ENCODE measurements at regions not wholly inside any gene's neighbourhood (a gene's known extent, or its start where the extent isn't known, plus 50 kb on each side); places are given as distances from the start of the nearest gene placed in this dataset.

DNA sequence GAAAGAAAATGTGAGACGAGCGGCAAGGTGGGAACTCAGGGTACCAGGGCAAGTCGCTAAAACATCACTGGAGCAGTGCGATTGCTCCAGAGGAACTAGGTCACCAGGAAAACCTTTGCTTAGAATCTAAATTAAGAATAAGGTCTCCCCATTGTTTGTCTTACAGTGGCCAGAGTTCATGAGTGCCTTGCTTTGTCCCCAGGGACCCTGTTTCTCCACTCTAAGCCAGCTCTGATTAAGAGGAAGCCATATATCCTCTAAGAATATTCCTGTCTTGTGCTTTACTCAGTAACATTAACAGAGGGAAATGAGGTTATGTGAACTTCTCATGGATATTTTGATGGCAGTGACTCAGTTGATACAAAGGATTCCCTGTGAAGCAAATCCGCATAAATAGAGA lies 305.8 kb downstream of the CD83 start:
- Histone ChIP-seq H3K27ac (no peak overlapping the region), H3K36me3 (no peaks in the 10 kb centered on the region), H3K4me1 (no peaks in the 10 kb centered on the region), H3K4me3 (no peak overlapping the region), H3K27me3 (no peaks in the 10 kb centered on the region), H3K9me3 (no peaks in the 10 kb centered on the region)
- TF ChIP-seq POLR2AphosphoS5 (IDR thresholded peaks at IDR 0.05; ENCODE audit: insufficient read depth in 1 of 2, low read depth in 1 of 2): peak in 1 of 2 donors; percentile 40
- TF ChIP-seq, protein P1, sequence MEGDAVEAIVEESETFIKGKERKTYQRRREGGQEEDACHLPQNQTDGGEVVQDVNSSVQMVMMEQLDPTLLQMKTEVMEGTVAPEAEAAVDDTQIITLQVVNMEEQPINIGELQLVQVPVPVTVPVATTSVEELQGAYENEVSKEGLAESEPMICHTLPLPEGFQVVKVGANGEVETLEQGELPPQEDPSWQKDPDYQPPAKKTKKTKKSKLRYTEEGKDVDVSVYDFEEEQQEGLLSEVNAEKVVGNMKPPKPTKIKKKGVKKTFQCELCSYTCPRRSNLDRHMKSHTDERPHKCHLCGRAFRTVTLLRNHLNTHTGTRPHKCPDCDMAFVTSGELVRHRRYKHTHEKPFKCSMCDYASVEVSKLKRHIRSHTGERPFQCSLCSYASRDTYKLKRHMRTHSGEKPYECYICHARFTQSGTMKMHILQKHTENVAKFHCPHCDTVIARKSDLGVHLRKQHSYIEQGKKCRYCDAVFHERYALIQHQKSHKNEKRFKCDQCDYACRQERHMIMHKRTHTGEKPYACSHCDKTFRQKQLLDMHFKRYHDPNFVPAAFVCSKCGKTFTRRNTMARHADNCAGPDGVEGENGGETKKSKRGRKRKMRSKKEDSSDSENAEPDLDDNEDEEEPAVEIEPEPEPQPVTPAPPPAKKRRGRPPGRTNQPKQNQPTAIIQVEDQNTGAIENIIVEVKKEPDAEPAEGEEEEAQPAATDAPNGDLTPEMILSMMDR (IDR thresholded peaks at IDR 0.05): no peak
- DNase-seq (ENCODE audit: extremely low spot score in 2 of 2): peak in 1 of 2 donors; percentile 11
- intact Hi-C loops (cut with DNase I): no loop called here

DNA sequence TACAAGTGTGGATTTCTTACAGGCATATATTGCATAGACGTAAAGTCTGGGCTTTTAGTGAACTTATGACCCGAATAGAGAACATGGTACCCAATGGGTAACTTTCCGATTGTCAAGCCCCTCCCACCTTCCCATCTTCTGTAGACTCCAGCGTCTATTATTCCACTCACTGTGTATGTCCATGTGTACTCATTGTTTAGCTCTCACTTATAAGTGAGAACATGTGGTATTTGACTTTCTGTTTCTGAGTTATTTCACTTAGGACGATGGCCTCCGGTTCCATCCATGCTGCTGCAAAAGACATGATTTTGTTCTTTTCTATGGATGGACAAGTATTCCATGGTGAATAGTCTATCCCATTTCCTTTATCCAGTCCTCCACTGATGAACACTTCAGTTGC lies 306.4 kb downstream of the CD83 start:
- H3K27me3 ChIP-seq: no peaks in the 10 kb centered on the region
- intact Hi-C loops (cut with DNase I): no loop called here
- H3K9me3 ChIP-seq: no peaks in the 10 kb centered on the region
- no peaks in the 10 kb centered on the region for H3K4me1 ChIP-seq
- no peak for DNase-seq (ENCODE audit: extremely low spot score in 2 of 2)
- no peak overlapping the region for H3K4me3 ChIP-seq
- TF ChIP-seq, protein P1 (IDR thresholded peaks at IDR 0.05): no peak
- TF ChIP-seq POLR2A (IDR thresholded peaks at IDR 0.05): no peak
- TF ChIP-seq POLR2AphosphoS5 (IDR thresholded peaks at IDR 0.05; ENCODE audit: insufficient read depth in 1 of 2, low read depth in 1 of 2): no peak
- no peak overlapping the region for H3K27ac ChIP-seq
- H3K36me3 ChIP-seq: no peaks in the 10 kb centered on the region

DNA sequence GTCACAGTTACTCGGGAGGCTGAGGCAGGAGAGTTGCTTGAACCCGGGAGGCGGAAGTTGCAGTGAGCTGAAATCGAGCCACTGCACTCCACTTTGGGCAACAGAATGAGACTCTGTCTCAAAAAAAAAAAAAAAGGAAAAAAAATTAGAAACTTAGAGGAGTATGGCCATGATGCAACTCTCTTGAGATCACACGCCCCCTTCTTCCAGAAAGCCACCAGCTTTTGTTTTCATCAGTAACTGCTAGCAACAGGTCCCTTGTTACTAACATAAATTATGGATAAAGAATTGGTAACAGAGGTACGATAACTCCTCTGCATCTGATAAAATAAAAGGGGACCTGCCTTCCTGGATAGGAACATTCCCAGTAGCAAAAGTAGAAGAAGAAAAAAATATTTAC lies 308.2 kb downstream of the CD83 start:
- H3K4me3 ChIP-seq: no peak overlapping the region

DNA sequence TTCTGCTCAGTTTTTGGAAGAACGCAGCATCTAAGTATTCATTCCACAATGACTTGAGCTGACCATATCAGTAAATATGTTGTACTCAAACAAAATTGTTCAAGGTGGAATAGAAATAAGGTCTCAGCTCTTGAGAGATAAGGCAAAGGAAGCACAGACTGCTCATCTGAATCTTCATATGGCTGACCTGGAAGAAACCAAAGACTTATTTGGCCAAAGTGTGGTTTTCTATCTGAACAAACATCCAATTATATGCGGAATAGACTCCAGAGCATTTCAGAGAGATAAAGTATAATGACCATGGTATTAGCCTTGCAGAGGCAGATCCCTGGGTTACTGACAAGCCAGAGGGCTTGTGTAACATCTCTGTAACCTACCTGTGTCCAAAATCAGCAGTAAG lies 308.7 kb downstream of the CD83 start:
- no peak overlapping the region for H3K4me3 ChIP-seq
- no peaks in the 10 kb centered on the region for H3K4me1 ChIP-seq
- no peak for DNase-seq (ENCODE audit: extremely low spot score in 2 of 2)
- TF ChIP-seq, protein P1 (IDR thresholded peaks at IDR 0.05): no peak
- TF ChIP-seq POLR2A (IDR thresholded peaks at IDR 0.05): no peak
- TF ChIP-seq POLR2AphosphoS5 (IDR thresholded peaks at IDR 0.05; ENCODE audit: insufficient read depth in 1 of 2, low read depth in 1 of 2): no peak
- H3K36me3 ChIP-seq: no peaks in the 10 kb centered on the region
- no peaks in the 10 kb centered on the region for H3K27me3 ChIP-seq
- intact Hi-C loops (cut with DNase I): no loop called here
- H3K27ac ChIP-seq: no peak overlapping the region
- H3K9me3 ChIP-seq: no peaks in the 10 kb centered on the region

More for the DNA sequence above, 308.2 kb downstream of the CD83 start:
- Histone ChIP-seq H3K27me3 (no peaks in the 10 kb centered on the region), H3K9me3 (no peaks in the 10 kb centered on the region), H3K36me3 (no peaks in the 10 kb centered on the region), H3K4me1 (no peaks in the 10 kb centered on the region), H3K27ac (no peak overlapping the region)
- intact Hi-C loops (cut with DNase I): no loop called here
- no peak for DNase-seq (ENCODE audit: extremely low spot score in 2 of 2)
- TF ChIP-seq, protein P1 (IDR thresholded peaks at IDR 0.05): no peak
- TF ChIP-seq POLR2A (IDR thresholded peaks at IDR 0.05) (no peak), POLR2AphosphoS5 (IDR thresholded peaks at IDR 0.05; ENCODE audit: insufficient read depth in 1 of 2, low read depth in 1 of 2) (no peak)

DNA sequence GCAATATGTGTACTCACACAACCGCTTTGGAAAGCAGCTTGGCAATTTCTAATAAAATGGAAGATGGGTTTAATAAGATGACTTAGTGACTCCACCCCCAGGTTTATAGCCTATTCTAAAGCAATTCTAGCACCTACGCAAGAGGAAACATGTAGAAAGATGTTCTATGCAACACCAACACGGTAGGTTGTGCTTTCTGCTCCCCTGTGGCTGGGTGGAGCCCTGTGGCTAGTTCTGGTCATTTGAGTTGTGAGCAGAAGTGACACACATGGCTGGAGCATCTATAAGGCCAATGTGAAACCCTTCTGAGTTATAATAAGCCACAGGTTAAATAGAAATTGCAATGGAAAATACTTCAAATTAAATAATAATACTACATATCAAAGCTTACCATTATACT lies 310.7 kb downstream of the CD83 start:
- DNase-seq (ENCODE audit: extremely low spot score in 2 of 2): no peak
- intact Hi-C loops (cut with DNase I): no loop called here
- Histone ChIP-seq H3K36me3 (no peaks in the 10 kb centered on the region), H3K4me3 (no peak overlapping the region), H3K27ac (no peak overlapping the region), H3K27me3 (no peaks in the 10 kb centered on the region), H3K9me3 (no peaks in the 10 kb centered on the region), H3K4me1 (no peaks in the 10 kb centered on the region)
- TF ChIP-seq POLR2AphosphoS5 (IDR thresholded peaks at IDR 0.05; ENCODE audit: insufficient read depth in 1 of 2, low read depth in 1 of 2) (no peak), POLR2A (IDR thresholded peaks at IDR 0.05) (no peak)
- TF ChIP-seq, protein P1 (IDR thresholded peaks at IDR 0.05): no peak
